ENCODE measurements at regions not wholly inside any gene's neighbourhood (a gene's known extent, or its start where the extent isn't known, plus 50 kb on each side); places are given as distances from the start of the nearest gene placed in this dataset.

- no peak for TF ChIP-seq CTCF (tag by site-specific recombination; IDR thresholded peaks at IDR 0.05)
- TF ChIP-seq SP2 (tag by site-specific recombination; IDR thresholded peaks at IDR 0.05): no peak
- TF ChIP-seq ZIC2 (tag by site-specific recombination; IDR thresholded peaks at IDR 0.05): no peak
- no peak for TF ChIP-seq REPIN1 (tag by site-specific recombination; IDR thresholded peaks at IDR 0.05; ENCODE audit: low read depth)
- TF ChIP-seq ZNF23 (tag by site-specific recombination; IDR thresholded peaks at IDR 0.05; ENCODE audit: borderline replicate concordance): no peak
- no peak for TF ChIP-seq KLF16 (tag by site-specific recombination; IDR thresholded peaks at IDR 0.05)
- TF ChIP-seq ZNF600 (tag by site-specific recombination; IDR thresholded peaks at IDR 0.05): no peak
- TF ChIP-seq ZNF211 (tag by site-specific recombination; IDR thresholded peaks at IDR 0.05; ENCODE audit: low read depth): no peak
- TF ChIP-seq ZEB2 (tag by site-specific recombination; IDR thresholded peaks at IDR 0.05): no peak
- no peak for TF ChIP-seq KLF1 (tag by site-specific recombination; IDR thresholded peaks at IDR 0.05)
These were observed 730.4 kb downstream of the PLCL1 start for GRCh38 chr2:198534756-198535155.
